HG03108 (cell line): ENCODE measurements at regions not wholly inside any gene's neighbourhood (a gene's known extent, or its start where the extent isn't known, plus 50 kb on each side); places are given as distances from the start of the nearest gene placed in this dataset.
"Not testable (repeated sequence)": the region's sequence is repeated elsewhere in the genome, so short reads cannot be mapped to it uniquely, and the experiment has no call there.

Source experiments
- ATAC-seq: cut with Tn5 transposase; IDR thresholded peaks from one replicate; pipeline ENCODE4 v1.9.1; 2021; ENCODE audit warnings: moderate library complexity; ENCODE audit not compliant: unreplicated experiment

DNA sequence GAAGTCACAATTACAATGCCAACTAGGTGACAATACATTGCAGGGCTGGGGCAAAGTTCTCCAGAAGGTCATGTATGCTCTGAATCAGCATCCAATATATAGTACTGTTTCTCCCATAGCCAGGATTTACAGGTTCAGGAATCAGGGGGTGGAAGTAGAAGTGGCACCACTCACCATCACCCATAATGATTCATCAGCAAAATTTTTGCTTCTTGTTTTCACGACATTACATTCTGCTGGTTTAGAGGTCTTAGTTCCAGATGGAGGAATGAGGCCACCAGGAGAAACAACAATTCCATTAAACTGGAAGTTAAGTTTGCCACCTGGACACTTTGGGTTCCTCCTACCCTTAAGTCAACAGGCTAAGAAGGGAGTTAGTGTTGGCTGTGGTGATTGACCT, 505.9 kb downstream of the SLC6A15 start:
- ATAC-seq = not testable (repeated sequence)

DNA sequence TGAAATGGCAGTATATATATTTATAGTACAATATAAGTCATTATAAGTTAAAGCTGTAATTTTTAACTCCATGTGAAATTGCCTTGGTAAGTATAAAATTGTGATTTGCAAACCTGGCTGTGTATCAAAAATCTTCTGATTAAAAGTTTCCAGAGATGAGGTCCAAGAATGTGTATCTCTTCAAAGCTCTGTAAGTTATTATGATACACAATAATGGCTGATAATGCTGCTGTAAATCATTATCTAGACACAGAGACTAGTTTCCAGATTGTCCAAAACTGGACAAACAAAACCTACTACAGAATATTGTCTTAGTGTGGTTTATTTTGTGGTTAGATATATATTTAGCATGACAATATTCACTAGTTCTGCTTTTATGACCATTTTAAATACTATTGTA, 514.8 kb downstream of the SLC6A15 start:
- ATAC-seq = no peak

GRCh38 chr12:84397263-84397662, 515.3 kb downstream of the SLC6A15 start:
- ATAC-seq = no peak

- ATAC-seq = not testable (repeated sequence)
These were observed 521.4 kb downstream of the SLC6A15 start for GRCh38 chr12:84391176-84391575.

GRCh38 chr12:84384384-84384783, 528.2 kb downstream of the SLC6A15 start:
- no peak for ATAC-seq

GRCh38 chr12:84382486-84382885, 530.1 kb downstream of the SLC6A15 start:
- not testable (repeated sequence) for ATAC-seq

GRCh38 chr12:84376320-84376719, 536.3 kb downstream of the SLC6A15 start:
- no peak for ATAC-seq

DNA sequence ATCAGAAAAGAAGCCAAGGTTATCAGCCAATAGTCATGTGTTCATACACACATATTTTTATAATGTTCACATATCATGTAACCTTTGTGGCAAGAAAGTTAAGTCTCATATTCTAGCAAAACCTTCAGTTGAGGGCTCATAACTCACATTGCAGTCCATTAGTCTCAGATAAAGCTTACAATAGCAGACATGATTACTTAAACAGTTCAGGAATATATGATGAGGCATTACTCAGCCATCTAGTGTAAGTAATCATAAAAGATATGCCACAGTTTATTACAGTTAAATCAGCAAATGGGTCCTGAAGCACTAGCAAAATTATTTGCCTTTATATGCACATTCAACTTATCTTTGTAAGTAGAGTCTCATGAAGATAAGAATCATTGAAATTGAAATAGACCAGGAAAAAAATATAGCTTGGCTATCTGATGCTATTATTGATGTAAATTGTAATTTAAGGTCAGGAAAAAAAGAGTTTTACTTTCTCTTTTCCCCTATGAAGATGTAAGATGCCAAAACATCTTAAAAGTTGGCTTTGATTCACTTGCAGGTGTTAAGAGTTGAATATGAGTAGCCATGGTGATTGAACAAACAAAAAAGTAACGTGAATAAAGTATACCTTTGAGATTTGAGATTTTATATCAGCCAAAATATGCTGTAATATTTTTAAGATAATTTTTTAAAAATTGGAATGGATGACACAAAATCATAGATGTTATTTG, 537.0 kb downstream of the SLC6A15 start:
- ATAC-seq = no peak

GRCh38 chr12:84362552-84362897, 550.1 kb downstream of the SLC6A15 start:
- no peak for ATAC-seq

- ATAC-seq = no peak
These were observed 550.7 kb downstream of the SLC6A15 start for GRCh38 chr12:84361651-84362551.

GRCh38 chr12:84357314-84357713, 555.3 kb downstream of the SLC6A15 start:
- ATAC-seq = no peak

GRCh38 chr12:84356224-84356623, 556.4 kb downstream of the SLC6A15 start:
- no peak for ATAC-seq

DNA sequence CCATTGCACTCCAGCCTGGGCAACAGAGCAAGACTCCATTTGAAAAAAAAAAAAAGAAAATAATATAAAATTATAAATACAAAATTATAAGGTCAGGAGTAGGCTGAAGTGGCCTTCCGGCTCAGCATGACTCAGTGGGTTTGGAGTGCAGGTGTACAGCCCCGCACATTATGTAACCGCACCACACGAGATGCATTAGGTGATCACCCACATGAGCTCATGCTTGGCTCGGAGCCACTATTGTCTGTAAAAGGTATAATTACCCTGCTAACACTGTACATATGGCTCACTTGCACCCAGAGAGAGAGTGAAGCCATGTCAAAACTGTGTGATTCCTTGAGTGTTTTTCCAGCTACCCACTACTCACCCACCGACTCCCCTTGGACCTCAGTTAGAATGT, 557.0 kb downstream of the SLC6A15 start:
- ATAC-seq = no peak

DNA sequence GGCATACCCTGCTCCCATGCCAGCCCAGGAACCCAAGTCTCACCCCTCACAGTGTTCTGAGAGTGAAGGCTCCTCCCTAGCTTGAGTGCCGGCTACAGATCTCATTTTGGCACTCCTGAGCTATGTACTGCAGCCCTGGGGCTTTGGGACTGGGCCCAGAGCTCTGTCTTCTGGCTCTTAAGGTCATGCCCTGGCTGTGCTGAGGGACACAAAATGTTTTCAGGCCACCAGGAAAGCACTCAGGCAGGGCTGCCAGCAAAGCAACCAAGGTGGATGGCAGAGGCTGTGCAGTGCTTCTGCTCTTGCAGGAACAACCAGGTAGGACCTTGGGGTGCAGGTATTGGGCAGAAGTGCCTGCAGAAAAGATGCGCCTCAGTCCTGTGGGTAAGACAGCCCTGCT, 564.0 kb downstream of the SLC6A15 start:
- ATAC-seq = no peak

DNA sequence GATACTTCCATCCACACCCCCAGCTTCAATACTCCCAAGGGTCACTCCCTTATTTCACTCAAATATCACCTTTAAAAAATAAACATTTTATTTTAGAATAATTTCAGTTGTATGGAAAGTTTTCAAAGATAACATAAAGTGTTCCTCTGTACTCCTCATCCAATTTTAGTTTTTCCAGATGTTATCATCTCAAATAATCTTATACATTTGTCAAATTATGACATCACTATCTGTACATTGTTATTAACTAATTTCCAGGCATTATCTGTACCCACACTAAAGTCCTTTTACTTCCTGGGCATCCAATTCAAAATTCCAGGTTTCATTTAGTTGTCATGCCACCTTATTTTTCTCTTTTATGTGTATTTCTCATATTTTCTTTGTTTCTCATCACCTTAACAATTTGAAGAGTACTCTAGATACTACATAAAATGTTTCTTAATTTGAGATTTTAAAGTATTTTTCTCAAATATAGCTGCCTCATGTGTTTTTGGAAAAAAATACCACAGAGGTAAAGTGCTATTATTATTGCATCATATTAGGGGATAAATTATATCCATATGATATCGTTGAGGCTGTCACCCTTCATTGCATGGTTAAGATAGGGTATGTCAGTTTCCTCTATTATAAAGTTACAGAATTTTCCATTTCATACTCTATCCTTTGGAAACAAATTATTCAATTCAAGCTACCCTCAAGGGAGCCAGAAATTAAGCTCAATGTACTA, 571.0 kb downstream of the SLC6A15 start:
- ATAC-seq = no peak

DNA sequence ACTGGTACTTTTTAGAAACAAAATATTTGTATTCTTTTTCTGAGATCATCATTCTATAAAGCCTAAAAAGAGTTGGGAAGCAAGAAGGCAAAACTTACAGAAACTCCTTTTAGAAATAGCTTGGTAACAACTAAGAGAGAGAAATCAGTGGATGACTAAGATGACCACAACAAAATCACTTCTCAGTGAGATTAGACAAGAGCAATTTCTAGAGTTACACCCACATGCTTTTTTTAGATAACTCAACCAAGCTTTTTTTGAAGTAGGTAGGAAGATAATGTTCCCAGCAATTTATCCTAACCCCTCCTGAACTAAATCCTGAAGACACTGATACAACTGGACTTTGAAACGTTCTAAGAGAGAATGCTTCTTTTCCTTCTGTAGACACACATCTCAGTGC, 576.4 kb downstream of the SLC6A15 start:
- no peak for ATAC-seq

DNA sequence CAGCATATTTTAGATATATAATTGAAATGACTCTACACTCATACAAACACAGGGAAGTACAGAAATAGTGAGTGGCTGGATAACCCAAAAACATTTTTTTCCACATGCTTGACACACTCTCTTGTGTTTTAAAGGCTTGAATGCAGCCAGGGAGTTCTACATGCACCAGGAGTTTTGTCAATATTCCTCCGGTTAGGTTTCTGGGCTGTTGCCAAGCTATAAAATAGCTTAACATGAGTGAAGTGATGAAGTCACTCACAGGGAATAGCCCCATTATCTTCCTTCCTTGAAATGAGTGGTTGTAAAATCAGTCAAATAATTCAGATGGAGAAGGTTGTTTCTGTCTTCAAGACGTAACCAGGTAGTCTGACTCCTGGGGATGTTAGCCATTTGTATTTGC, 582.7 kb downstream of the SLC6A15 start:
- no peak for ATAC-seq

GRCh38 chr12:84315926-84316325, 596.7 kb downstream of the SLC6A15 start:
- no peak for ATAC-seq

DNA sequence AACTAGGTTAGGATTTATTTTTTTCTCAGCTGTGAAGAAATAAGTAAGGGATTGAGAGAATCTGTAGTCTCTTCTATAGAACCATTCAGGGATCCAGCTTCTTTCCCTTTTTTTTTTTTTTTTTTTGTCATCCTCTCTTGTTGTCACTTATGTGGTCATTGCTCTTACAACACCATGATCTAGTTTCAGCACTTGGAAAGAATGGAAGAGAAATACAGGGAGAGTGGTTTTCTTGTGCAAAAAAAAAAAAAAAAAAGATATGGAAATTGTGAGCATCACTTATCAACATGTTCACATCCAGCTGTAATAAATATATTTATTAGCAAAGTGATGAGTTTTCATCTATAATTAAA, 599.3 kb downstream of the SLC6A15 start:
- ATAC-seq = no peak

DNA sequence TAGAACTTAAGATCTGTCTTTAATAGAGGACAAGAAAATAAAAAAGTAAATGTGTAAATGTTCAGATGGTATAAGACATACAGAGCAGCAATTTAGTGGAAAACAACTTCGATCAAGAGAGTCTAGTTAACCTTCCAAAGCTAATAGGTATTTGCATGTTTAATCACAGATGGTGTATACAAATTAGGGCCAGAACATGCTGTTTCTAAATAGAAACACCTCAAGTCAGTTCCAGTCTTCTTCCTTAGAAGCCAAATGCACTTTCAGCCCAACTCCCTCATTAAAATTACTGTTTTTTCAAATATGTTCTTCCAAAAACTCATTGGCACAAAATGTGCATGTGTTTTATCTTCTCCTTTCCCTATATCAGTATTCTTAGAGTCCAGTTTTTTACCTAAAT, 604.4 kb downstream of the SLC6A15 start:
- ATAC-seq = no peak

DNA sequence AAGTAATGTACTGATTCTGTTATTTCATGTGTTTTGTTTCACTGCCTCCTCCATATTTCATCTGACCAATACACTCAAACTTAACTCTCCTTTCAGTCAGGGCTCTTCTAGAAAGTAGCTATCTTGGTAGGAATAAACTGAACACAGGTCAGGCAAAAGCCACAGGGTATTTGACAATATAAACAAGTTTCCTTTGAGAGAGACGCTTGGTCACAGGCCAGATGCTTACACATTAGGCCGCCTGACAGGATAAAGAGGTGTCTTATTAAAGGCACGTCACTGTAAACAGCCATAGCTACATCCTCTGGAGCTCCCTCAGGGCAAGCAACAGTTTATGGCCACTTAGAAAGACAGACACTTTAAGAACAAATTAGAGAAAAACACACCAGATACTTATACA, 607.5 kb downstream of the SLC6A15 start:
- no peak for ATAC-seq

DNA sequence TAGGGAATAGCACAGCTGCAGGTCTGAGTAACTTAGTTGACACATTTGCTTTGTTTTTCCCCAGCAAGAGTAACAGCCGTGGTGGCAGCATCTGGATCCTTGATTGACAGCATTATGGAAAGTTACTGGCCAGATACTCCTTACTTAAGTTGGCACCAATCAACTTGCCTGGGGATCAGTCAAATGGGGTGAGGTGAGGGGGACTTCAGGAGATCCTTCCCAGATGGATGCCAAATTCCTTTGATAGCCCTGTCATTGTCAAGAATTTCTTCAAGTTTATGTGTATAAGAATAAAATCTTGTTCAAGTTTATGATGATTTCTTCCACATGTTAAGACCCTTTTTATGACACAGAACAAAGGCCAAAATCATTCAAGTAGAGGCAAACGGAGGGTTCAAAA, 618.4 kb downstream of the SLC6A15 start:
- no peak for ATAC-seq
